MCF 10A (cell line): ENCODE measurements at regions not wholly inside any gene's neighbourhood (a gene's known extent, or its start where the extent isn't known, plus 50 kb on each side); places are given as distances from the start of the nearest gene placed in this dataset.

ENCODE experiments used
- BruUV-seq: library from RNA; stranded (reverse); fragments of 400-500 nt; replicated peaks from 2 replicates; lab custom pipeline; 2021; lab: Mats Ljungman, UMichigan
- CTCF ChIA-PET: fragments of 300-600 bp; sonication (Branson Sonifier 250); formaldehyde crosslinking; extraction: SDS; loops from one replicate; lab custom pipeline; 2021; ENCODE audit warnings: antibody characterized with exemption, inconsistent platforms; lab: Yijun Ruan, JAX
- POLR2A ChIA-PET: fragments of 300-600, 350-650 bp; sonication (Branson Sonifier 250); formaldehyde crosslinking; extraction: SDS; loops from one replicate; lab custom pipeline; 2020; ENCODE audit warnings: antibody characterized with exemption, inconsistent platforms; lab: Yijun Ruan, JAX
- DNase-seq: peaks from one replicate; pipeline ENCODE4 v3.0.0-alpha.2; 2018; ENCODE audit not compliant: unreplicated experiment
- H3K27ac Mint-ChIP-seq: one replicate; pipeline ENCODE4 v1.8.0; 2022; ENCODE audit warnings: mild to moderate bottlenecking, low read depth, mixed read lengths; ENCODE audit not compliant: unreplicated experiment
- H3K27me3 Mint-ChIP-seq: one replicate; pipeline ENCODE4 v1.8.0; 2022; ENCODE audit warnings: mixed read lengths; ENCODE audit not compliant: insufficient read depth, unreplicated experiment
- H3K36me3 Mint-ChIP-seq: one replicate; pipeline ENCODE4 v1.8.0; 2022; ENCODE audit warnings: mild to moderate bottlenecking, moderate library complexity, mixed read lengths; ENCODE audit not compliant: insufficient read depth, unreplicated experiment
- H3K4me1 Mint-ChIP-seq: one replicate; pipeline ENCODE4 v1.8.0; 2022; ENCODE audit warnings: mixed read lengths; ENCODE audit not compliant: insufficient read depth, unreplicated experiment
- H3K4me3 Mint-ChIP-seq: one replicate; pipeline ENCODE4 v1.8.0; 2022; ENCODE audit warnings: mild to moderate bottlenecking, moderate library complexity, mixed read lengths; ENCODE audit not compliant: unreplicated experiment
- H3K9me3 Mint-ChIP-seq: one replicate; pipeline ENCODE4 v1.8.0; 2022; ENCODE audit warnings: mixed read lengths; ENCODE audit not compliant: unreplicated experiment
- CTCF ChIP-seq: fragments of 200-600 bp; IDR thresholded peaks from one replicate; pipeline ENCODE4 v1.8.0; 2022; ENCODE audit warnings: antibody characterized with exemption, mild to moderate bottlenecking; ENCODE audit not compliant: unreplicated experiment
- intact Hi-C: fragments of 100-400 bp; cut with micrococcal nuclease; formaldehyde crosslinking; loops from 2 replicates; pipeline ENCODE4 v1.14.1; 2022

- H3K4me3 Mint-ChIP-seq, result no peak overlapping the region
- no peak for DNase-seq
- no TSS peak for BruUV-seq
- no peak for TF ChIP-seq CTCF
- no peaks in the 10 kb centered on the region for H3K36me3 Mint-ChIP-seq
- POLR2A ChIA-PET, result interaction anchor here (0.6 to 2.2 kb wide), 2 partner anchors 104 to 896 kb away, joined by 3 to 5 read pairs; no protein-coding TSS in a partner anchor
- CTCF ChIA-PET, result interaction anchor here (0.6 kb wide), 1 partner anchor 58 kb away, joined by 3 read pairs; no protein-coding TSS in a partner anchor
- no peak overlapping the region for H3K27ac Mint-ChIP-seq
- peaks cover 54% of the 10 kb centered on the region for H3K27me3 Mint-ChIP-seq
- H3K4me1 Mint-ChIP-seq, result peaks cover 16% of the 10 kb centered on the region
- no peaks in the 10 kb centered on the region for H3K9me3 Mint-ChIP-seq
- intact Hi-C loops, result loop anchor here (10.0 kb wide), 2 partner anchors 175 to 185 kb away; partner anchors contain the start of gene BCOR
Measured at GRCh38 chrX:39909996-39910395, 187.8 kb downstream of the BCOR start.

- DNase-seq, result no peak
- intact Hi-C loops, result no loop called here
- Mint-ChIP-seq H3K27ac (no peak overlapping the region), H3K4me3 (no peak overlapping the region), H3K27me3 (peaks cover 47% of the 10 kb centered on the region), H3K4me1 (peaks cover 16% of the 10 kb centered on the region), H3K36me3 (no peaks in the 10 kb centered on the region), H3K9me3 (no peaks in the 10 kb centered on the region)
- TF ChIP-seq CTCF, result no peak
- no TSS peak for BruUV-seq
- POLR2A ChIA-PET, result interaction anchor here (2.2 kb wide), 1 partner anchor 103 kb away, joined by 5 read pairs; no protein-coding TSS in a partner anchor
- CTCF ChIA-PET, result interaction anchor here (0.6 kb wide), 1 partner anchor 57 kb away, joined by 3 read pairs; no protein-coding TSS in a partner anchor
Measured at GRCh38 chrX:39910651-39911050, 187.1 kb downstream of the BCOR start.

GRCh38 chrX:39911278-39911897 is 186.4 kb downstream of the BCOR start:
- Mint-ChIP-seq H3K27ac (no peak overlapping the region), H3K4me1 (peaks cover 16% of the 10 kb centered on the region), H3K9me3 (no peaks in the 10 kb centered on the region), H3K36me3 (no peaks in the 10 kb centered on the region), H3K4me3 (no peak overlapping the region), H3K27me3 (peaks cover 45% of the 10 kb centered on the region)
- intact Hi-C loops, result no loop called here
- no TSS peak for BruUV-seq
- TF ChIP-seq CTCF, result no peak
- DNase-seq, result no peak
- POLR2A ChIA-PET, result no interaction called here
- CTCF ChIA-PET, result no interaction called here

GRCh38 chrX:39912126-39912525 is 185.6 kb downstream of the BCOR start:
- TF ChIP-seq CTCF, result no peak
- no TSS peak for BruUV-seq
- ChIA-PET CTCF (interaction anchor here (0.6 kb wide), 1 partner anchor 151 kb away, joined by 3 read pairs; no protein-coding TSS in a partner anchor), POLR2A (no interaction called here)
- Mint-ChIP-seq H3K4me3 (no peak overlapping the region), H3K27me3 (peaks cover 45% of the 10 kb centered on the region), H3K4me1 (peaks cover 16% of the 10 kb centered on the region), H3K9me3 (no peaks in the 10 kb centered on the region), H3K36me3 (no peaks in the 10 kb centered on the region), H3K27ac (no peak overlapping the region)
- intact Hi-C loops, result no loop called here
- DNase-seq, result no peak
